DOHH2 (cell line): ENCODE measurements at regions not wholly inside any gene's neighbourhood (a gene's known extent, or its start where the extent isn't known, plus 50 kb on each side); places are given as distances from the start of the nearest gene placed in this dataset.

ENCODE experiments used
- H3F3A ChIP-seq: fragments of 200-600 bp; sonication (generic), shearing (Covaris generic); 2 replicates; pipeline ENCODE4 v1.6.0; 2016; ENCODE audit warnings: antibody characterized with exemption, mild to moderate bottlenecking; ENCODE audit not compliant: control insufficient read depth, insufficient read depth
- H3K27ac ChIP-seq: fragments of 200-600 bp; sonication (generic); 2 replicates; pipeline ENCODE4 v1.5.1; 2014; ENCODE audit warnings: low read depth, mild to moderate bottlenecking, low read length, moderate library complexity
- H3K27me3 ChIP-seq: fragments of 200-600 bp; sonication (generic); 2 replicates; pipeline ENCODE4 v1.6.1; 2014; ENCODE audit warnings: mild to moderate bottlenecking, low read length, mixed read lengths; ENCODE audit not compliant: control insufficient read depth
- H3K36me3 ChIP-seq: fragments of 200-600 bp; sonication (generic); 2 replicates; pipeline ENCODE4 v1.6.1; 2014; ENCODE audit warnings: mild to moderate bottlenecking, low read length, moderate library complexity, mixed read lengths; ENCODE audit not compliant: control insufficient read depth
- H3K4me1 ChIP-seq: fragments of 200-600 bp; sonication (generic); 2 replicates; pipeline ENCODE4 v1.6.1; 2014; ENCODE audit warnings: mild to moderate bottlenecking, low read length, mixed read lengths; ENCODE audit not compliant: control insufficient read depth
- H3K4me2 ChIP-seq: fragments of 200-600 bp; sonication (generic); 2 replicates; pipeline ENCODE4 v1.6.0; 2014; ENCODE audit warnings: mild to moderate bottlenecking, low read length, moderate library complexity
- H3K4me3 ChIP-seq: fragments of 200-600 bp; sonication (generic); 2 replicates; pipeline ENCODE4 v1.5.1; 2014; ENCODE audit warnings: mild to moderate bottlenecking, low read length, mixed read lengths
- H3K79me2 ChIP-seq: fragments of 200-600 bp; sonication (generic); 2 replicates; pipeline ENCODE4 v1.6.1; 2014; ENCODE audit warnings: mild to moderate bottlenecking, low read length, mixed read lengths; ENCODE audit not compliant: control insufficient read depth
- H3K9me2 ChIP-seq: fragments of 200-600 bp; sonication (generic); replicated peaks from 2 replicates; pipeline ENCODE4 v1.6.1; 2014; ENCODE audit warnings: mild to moderate bottlenecking, low read length, mixed read lengths; ENCODE audit not compliant: control insufficient read depth
- H3K9me3 ChIP-seq: fragments of 200-600 bp; sonication (generic); 2 replicates; pipeline ENCODE4 v1.6.1; 2014; ENCODE audit warnings: antibody characterized with exemption, low read length, mixed read lengths; ENCODE audit not compliant: control insufficient read depth, insufficient read depth
- H4K20me1 ChIP-seq: fragments of 200-600 bp; sonication (generic); 2 replicates; pipeline ENCODE4 v1.6.0; 2014; ENCODE audit warnings: low read depth, mild to moderate bottlenecking, antibody characterized with exemption, low read length, moderate library complexity; ENCODE audit not compliant: control insufficient read depth, insufficient read depth
- CTCF ChIP-seq: fragments of 200-600 bp; sonication (generic); IDR thresholded peaks from one replicate; pipeline ENCODE4 v1.5.1; 2014; ENCODE audit warnings: antibody characterized with exemption, mild to moderate bottlenecking, low read depth, low read length; ENCODE audit not compliant: poor library complexity, severe bottlenecking
- EZH2phosphoT487 ChIP-seq: fragments of 200-600 bp; sonication (generic); IDR thresholded peaks from 2 replicates; pipeline ENCODE4 v1.6.1; 2017; ENCODE audit warnings: borderline replicate concordance, mild to moderate bottlenecking, antibody characterized with exemption, low read length, moderate library complexity, mixed read lengths

GRCh38 chr2:65663831-65664407, 231.5 kb upstream of the SPRED2 start:
- no peaks in the 10 kb centered on the region for H3K9me2 ChIP-seq
- H3F3A ChIP-seq, result no peaks in the 10 kb centered on the region
- peaks cover 7% of the 10 kb centered on the region for H3K27me3 ChIP-seq
- peaks cover 5% of the 10 kb centered on the region; the same call in 1 of the 2 replicates for H3K9me3 ChIP-seq
- H3K79me2 ChIP-seq, result no peaks in the 10 kb centered on the region
- TF ChIP-seq CTCF, result no peak
- no peak for TF ChIP-seq EZH2phosphoT487
- no peaks in the 10 kb centered on the region for H3K4me1 ChIP-seq
- H4K20me1 ChIP-seq, result no peaks in the 10 kb centered on the region
- no peak overlapping the region for H3K4me3 ChIP-seq
- H3K36me3 ChIP-seq, result no peaks in the 10 kb centered on the region
- no peak overlapping the region for H3K4me2 ChIP-seq
- H3K27ac ChIP-seq, result no peak overlapping the region

- no peak overlapping the region for H3K4me3 ChIP-seq
- TF ChIP-seq EZH2phosphoT487 (no peak), CTCF (no peak)
- no peak overlapping the region for H3K27ac ChIP-seq
- H3K4me2 ChIP-seq, result no peak overlapping the region; the same call in 1 of the 2 replicates
- H3K27me3 ChIP-seq, result peaks cover 7% of the 10 kb centered on the region
- no peaks in the 10 kb centered on the region for H3F3A ChIP-seq
- H3K9me3 ChIP-seq, result no peaks in the 10 kb centered on the region
- no peaks in the 10 kb centered on the region for H3K79me2 ChIP-seq
- H3K4me1 ChIP-seq, result no peaks in the 10 kb centered on the region
- H3K36me3 ChIP-seq, result no peaks in the 10 kb centered on the region
- no peaks in the 10 kb centered on the region for H3K9me2 ChIP-seq
- no peaks in the 10 kb centered on the region for H4K20me1 ChIP-seq
Observed at GRCh38 chr2:65662654-65663432, 230.4 kb upstream of the SPRED2 start.

- Histone ChIP-seq H3K9me2 (no peaks in the 10 kb centered on the region), H3K4me1 (no peaks in the 10 kb centered on the region), H4K20me1 (no peaks in the 10 kb centered on the region), H3K27me3 (peaks cover 10% of the 10 kb centered on the region), H3K79me2 (no peaks in the 10 kb centered on the region), H3K36me3 (no peaks in the 10 kb centered on the region), H3K27ac (no peak overlapping the region), H3K4me3 (no peak overlapping the region), H3F3A (no peaks in the 10 kb centered on the region), H3K4me2 (no peak overlapping the region; the same call in 1 of the 2 replicates), H3K9me3 (no peaks in the 10 kb centered on the region)
- TF ChIP-seq EZH2phosphoT487 (no peak), CTCF (no peak)
Observed at GRCh38 chr2:65661980-65662653, 229.7 kb upstream of the SPRED2 start.
